ENCODE measurements at regions not wholly inside any gene's neighbourhood (a gene's known extent, or its start where the extent isn't known, plus 50 kb on each side); places are given as distances from the start of the nearest gene placed in this dataset.
"Not testable (repeated sequence)": the region's sequence is repeated elsewhere in the genome, so short reads cannot be mapped to it uniquely, and the experiment has no call there.

GRCh38 chr17:21470422-21470821, 94.3 kb downstream of the KCNJ12 start:
- DNase-seq (ENCODE audit: low spot score): not testable (repeated sequence)

GRCh38 chr17:21470861-21471260, 94.7 kb downstream of the KCNJ12 start:
- no peak for DNase-seq (ENCODE audit: low spot score)

DNA sequence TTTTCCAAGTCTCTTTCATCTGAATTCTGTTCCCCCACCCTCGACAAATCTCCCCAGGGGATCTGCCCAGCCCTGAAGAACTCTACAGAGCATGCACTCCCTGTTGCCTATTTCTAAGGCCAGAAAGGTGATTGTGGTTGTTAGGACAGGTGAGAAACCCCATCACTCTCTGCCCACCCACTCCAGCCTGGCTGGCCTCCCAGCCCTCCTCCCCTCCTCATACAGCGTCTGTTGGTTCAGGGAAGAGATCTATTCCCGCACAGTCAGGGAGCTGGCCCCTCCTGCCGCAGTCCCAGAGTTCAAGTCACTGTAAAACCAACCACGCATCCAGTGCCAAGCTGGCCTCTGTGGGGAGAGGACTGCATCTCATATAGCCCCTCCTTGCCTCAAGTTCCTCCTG, 98.7 kb downstream of the KCNJ12 start:
- DNase-seq (ENCODE audit: low spot score): no peak

DNA sequence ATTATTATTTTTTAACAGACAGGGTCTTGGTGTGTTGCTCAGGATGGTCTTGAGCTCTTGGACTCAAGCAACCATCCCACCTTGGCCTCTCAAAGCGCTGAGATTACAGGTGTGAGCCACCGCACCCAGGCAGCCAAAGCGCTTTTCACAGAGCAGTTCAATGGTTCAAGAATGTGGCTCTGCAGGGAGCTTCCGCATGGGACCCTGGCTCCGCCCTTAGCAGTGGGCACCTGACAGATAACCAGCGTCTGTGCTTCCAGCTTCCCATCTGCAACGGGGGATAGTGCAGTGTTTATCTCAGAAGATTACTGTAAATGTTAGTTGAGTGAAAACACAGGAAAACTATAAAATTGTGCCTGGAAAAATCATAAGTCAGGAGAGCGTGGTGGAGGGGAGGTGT, 99.4 kb downstream of the KCNJ12 start:
- no peak for DNase-seq (ENCODE audit: low spot score)

DNA sequence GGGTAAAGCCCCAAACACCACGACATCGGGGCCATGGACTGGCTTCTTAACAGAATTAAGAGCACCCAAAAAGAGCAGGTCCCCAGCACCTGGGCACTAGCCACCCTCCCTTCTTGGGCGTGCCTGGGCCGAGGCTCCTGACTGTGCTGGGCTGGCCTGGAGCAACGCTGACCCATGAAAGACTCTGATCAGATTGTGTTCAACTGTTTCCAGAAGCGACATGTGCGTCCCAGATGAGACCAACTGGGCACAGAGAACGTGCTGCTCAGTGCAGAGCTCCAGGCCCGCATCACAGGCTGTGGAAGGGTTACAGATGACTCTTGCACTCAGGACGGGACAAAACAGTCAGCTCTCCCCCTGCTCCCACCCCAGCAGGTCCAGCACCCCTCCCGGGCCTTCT, 100.7 kb downstream of the KCNJ12 start:
- DNase-seq (ENCODE audit: low spot score): no peak

GRCh38 chr17:21482189-21482865, 106.2 kb downstream of the KCNJ12 start:
- no peak for DNase-seq (ENCODE audit: low spot score)

- not testable (repeated sequence) for DNase-seq (ENCODE audit: low spot score)
Measured at GRCh38 chr17:21488043-21488442, 111.9 kb downstream of the KCNJ12 start.

DNA sequence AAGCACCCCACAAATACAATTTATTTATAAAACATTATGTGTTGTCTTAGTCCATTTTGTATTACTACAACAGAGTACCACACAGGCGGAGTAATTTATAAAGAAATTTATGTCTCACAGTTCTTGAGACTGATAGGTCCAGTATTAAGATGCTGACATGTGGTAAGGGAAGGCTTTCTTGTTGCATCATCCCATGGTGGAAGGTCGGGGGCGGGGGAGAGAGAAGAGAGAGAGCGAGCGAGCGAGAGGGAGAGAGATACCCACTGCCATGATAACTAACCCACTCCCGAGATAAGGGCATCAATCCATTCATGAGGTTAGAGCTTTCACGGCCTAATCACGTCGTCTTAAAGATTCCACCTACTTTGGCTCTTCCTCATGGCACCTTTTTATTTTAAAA, 117.8 kb downstream of the KCNJ12 start:
- no peak for DNase-seq (ENCODE audit: low spot score)

GRCh38 chr17:21495281-21495680, 119.1 kb downstream of the KCNJ12 start:
- DNase-seq (ENCODE audit: low spot score): no peak

DNA sequence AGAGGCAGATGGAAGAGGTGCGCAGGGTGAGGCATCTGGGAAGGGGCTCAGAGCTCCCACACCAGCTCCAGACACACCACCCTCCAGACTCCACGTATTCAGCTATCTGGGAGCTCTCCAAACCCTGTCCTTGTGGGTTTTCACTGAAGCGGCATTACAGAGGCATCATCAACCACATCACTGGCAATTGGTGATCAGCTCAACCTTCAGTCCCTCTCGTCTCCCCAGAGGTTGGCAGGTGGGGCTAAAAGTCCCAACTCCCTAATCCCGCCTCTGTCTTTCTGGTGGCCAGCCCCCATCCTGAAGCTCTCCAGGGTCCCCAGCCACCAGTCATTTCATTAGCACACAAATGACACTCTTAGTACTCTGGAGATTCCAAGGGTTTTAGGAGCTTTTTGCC, 123.9 kb downstream of the KCNJ12 start:
- DNase-seq (ENCODE audit: low spot score): no peak

- not testable (repeated sequence) for DNase-seq (ENCODE audit: low spot score)
Measured at GRCh38 chr17:21501927-21502700, 126.0 kb downstream of the KCNJ12 start.

- no peak for DNase-seq (ENCODE audit: low spot score)
Measured at GRCh38 chr17:21505819-21506815, 130.0 kb downstream of the KCNJ12 start.

- not testable (repeated sequence) for DNase-seq (ENCODE audit: low spot score)
Measured at GRCh38 chr17:21507806-21508205, 131.6 kb downstream of the KCNJ12 start.

- no peak for DNase-seq (ENCODE audit: low spot score)
Measured at GRCh38 chr17:21508211-21508610, 132.1 kb downstream of the KCNJ12 start.

DNA sequence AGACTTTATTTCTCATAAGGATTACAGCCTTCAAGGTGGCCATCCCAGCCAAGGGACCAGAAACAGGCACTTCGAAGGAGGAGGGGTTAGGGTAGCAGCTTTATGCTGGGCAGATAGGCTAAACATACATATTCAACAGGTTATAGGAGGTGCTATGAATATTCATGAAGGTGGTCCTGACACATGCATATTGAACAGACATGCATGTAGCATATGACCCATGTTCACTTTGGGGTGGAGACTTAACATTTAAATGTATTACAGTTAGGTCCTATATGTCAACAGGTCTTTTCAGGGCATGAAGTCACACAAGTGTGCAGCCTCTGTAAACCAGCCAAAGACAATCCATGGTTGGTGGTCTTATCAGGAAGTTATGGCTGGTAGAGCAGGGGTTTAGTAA, 133.2 kb downstream of the KCNJ12 start:
- DNase-seq (ENCODE audit: low spot score): not testable (repeated sequence)

DNA sequence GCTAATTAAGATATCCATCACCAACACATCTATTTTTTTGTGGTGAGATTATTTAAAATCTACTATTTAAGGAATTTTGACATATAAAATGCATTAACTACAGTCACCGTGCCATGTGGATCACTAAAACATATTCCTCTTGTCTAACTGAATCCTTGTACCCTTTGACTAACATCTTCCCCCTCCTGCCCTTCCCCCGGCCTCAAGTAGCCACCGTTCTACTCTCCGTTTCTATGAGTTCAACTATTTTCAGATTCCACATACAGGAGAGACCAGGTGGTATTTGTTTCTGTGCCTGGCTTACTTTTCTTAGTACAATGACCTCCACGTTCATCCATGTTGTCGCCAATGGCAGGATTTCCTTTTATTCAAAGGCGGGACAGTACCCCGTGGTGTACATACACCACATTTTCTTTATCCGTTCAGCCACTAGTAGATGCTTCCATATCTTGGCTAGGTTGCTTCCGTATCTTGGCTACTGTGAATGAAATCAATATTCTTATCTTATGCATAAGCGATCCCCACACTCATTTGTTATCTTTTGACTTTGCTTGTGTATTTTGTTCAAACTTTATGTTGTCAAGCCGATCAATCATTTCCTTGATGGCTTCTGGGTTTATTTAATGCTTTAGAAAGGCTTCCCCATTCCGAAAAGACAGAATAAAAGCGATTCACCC, 134.7 kb downstream of the KCNJ12 start:
- DNase-seq (ENCODE audit: low spot score): no peak

- DNase-seq (ENCODE audit: low spot score): peak; percentile 75
Measured at GRCh38 chr17:21511363-21512195, 135.4 kb downstream of the KCNJ12 start.

- DNase-seq (ENCODE audit: low spot score): no peak
Measured at GRCh38 chr17:21512307-21513011, 136.3 kb downstream of the KCNJ12 start.

GRCh38 chr17:21513012-21513570, 136.9 kb downstream of the KCNJ12 start:
- DNase-seq (ENCODE audit: low spot score): peak; percentile 82

Measured in SK-N-DZ (cell line).